ENCODE measurements at regions not wholly inside any gene's neighbourhood (a gene's known extent, or its start where the extent isn't known, plus 50 kb on each side); places are given as distances from the start of the nearest gene placed in this dataset.
A peak's percentile ranks its signal among the peaks of the same experiment; 100 is the strongest.

DNA sequence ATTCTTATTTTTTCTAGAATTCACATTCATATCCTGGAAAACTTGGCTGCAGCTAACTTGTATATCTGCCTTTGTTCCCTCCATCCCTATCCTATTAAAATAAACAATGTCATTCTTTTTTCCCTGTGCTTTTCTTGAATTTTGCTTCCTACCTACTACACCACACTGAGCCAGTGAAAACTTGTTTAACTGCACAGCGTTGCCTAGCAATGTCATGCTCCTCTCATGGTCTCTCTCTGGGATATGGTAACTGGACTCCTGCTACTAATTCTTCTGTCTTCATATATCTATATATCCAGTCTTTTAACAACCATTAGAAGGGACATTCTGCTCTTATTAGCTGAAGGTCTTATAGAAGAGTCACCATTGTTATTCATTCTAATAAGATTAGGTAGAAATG is 434.4 kb downstream of the METTL15 start:
- Mint-ChIP-seq H3K27ac (peak overlapping the region; percentile 27), H3K4me3 (no peak overlapping the region), H3K27me3 (ENCODE audit: low read depth, poor library complexity) (no peaks in the 10 kb centered on the region), H3K36me3 (ENCODE audit: low read depth) (no peaks in the 10 kb centered on the region), H3K9me3 (no peaks in the 10 kb centered on the region), H3K4me1 (peaks cover 15% of the 10 kb centered on the region)
- no peak for DNase-seq
- TF ChIP-seq, protein P1, sequence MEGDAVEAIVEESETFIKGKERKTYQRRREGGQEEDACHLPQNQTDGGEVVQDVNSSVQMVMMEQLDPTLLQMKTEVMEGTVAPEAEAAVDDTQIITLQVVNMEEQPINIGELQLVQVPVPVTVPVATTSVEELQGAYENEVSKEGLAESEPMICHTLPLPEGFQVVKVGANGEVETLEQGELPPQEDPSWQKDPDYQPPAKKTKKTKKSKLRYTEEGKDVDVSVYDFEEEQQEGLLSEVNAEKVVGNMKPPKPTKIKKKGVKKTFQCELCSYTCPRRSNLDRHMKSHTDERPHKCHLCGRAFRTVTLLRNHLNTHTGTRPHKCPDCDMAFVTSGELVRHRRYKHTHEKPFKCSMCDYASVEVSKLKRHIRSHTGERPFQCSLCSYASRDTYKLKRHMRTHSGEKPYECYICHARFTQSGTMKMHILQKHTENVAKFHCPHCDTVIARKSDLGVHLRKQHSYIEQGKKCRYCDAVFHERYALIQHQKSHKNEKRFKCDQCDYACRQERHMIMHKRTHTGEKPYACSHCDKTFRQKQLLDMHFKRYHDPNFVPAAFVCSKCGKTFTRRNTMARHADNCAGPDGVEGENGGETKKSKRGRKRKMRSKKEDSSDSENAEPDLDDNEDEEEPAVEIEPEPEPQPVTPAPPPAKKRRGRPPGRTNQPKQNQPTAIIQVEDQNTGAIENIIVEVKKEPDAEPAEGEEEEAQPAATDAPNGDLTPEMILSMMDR (IDR thresholded peaks at IDR 0.05), result no peak

DNA sequence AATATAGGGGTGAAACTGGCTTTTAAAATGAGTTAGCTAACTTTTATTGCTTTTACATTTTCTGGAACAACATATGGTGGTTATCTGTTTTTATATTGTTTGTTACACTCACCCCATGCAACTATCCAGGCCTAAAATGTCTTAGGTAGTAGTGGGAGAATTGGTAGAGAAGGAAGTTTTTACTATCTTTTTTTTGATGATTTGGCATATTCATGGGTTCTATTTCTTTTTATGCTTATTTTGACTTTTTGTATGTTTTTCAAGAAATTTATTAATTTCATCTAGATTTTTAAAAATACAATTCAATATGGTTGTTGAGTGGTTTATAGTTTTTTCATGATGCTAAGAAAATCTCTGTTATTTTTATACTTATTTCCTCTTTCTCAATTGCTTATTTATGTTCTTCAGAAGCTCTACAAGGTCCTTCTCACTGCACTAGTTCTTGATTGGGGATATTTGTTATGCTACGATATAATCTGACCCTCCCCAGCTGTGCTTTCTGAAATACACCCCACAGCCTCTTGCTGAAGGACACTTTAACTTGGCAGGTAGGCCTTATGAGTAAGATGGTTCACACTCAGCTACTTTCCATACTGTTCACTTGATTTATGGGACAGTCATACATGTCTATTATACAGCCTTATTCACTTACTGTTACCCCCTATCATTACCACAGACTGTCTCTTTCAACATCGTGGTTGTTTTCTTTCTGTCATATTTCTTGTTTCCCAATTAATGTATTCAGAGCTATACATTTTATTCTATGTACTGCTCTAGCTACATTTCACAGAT is 431.2 kb downstream of the METTL15 start:
- Mint-ChIP-seq H3K4me1 (peaks cover 7% of the 10 kb centered on the region), H3K36me3 (ENCODE audit: low read depth) (no peaks in the 10 kb centered on the region), H3K4me3 (no peak overlapping the region), H3K9me3 (no peaks in the 10 kb centered on the region), H3K27ac (no peak overlapping the region), H3K27me3 (ENCODE audit: low read depth, poor library complexity) (peaks cover 5% of the 10 kb centered on the region)
- no peak for DNase-seq
- TF ChIP-seq, protein P1 (IDR thresholded peaks at IDR 0.05), result no peak

DNA sequence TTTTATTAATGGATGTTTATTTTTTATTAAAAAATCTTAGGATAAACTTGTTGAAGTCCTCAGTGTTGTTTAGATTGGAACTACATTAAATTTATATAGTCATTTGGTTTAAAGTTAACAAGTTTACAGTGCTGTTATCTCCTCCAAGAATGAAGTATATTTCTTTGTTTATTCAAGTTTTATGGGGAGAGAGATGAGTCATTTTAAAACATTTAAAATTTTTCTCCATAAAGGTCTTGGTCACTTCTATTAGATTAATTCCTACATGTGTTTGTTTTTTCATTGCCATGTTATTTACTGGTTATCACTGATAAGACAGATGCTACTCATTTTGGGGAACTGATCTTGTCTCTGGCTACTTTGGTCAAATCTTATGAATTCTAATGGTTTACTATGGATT is 429.6 kb downstream of the METTL15 start:
- Mint-ChIP-seq H3K4me3 (no peak overlapping the region), H3K9me3 (no peaks in the 10 kb centered on the region), H3K27ac (no peak overlapping the region), H3K27me3 (ENCODE audit: low read depth, poor library complexity) (peaks cover 5% of the 10 kb centered on the region), H3K4me1 (peaks cover 6% of the 10 kb centered on the region), H3K36me3 (ENCODE audit: low read depth) (no peaks in the 10 kb centered on the region)
- no peak for DNase-seq
- TF ChIP-seq, protein P1 (IDR thresholded peaks at IDR 0.05), result no peak

GRCh38 chr11:28536504-28537267 is 428.5 kb downstream of the METTL15 start:
- DNase-seq, result no peak
- H3K4me3 Mint-ChIP-seq, result no peak overlapping the region
- no peak overlapping the region for H3K27ac Mint-ChIP-seq
- H3K27me3 Mint-ChIP-seq (ENCODE audit: low read depth, poor library complexity), result peaks cover 5% of the 10 kb centered on the region
- TF ChIP-seq, protein P1 (IDR thresholded peaks at IDR 0.05), result no peak
- H3K4me1 Mint-ChIP-seq, result no peaks in the 10 kb centered on the region
- no peaks in the 10 kb centered on the region for H3K9me3 Mint-ChIP-seq
- no peaks in the 10 kb centered on the region for H3K36me3 Mint-ChIP-seq (ENCODE audit: low read depth)

DNA sequence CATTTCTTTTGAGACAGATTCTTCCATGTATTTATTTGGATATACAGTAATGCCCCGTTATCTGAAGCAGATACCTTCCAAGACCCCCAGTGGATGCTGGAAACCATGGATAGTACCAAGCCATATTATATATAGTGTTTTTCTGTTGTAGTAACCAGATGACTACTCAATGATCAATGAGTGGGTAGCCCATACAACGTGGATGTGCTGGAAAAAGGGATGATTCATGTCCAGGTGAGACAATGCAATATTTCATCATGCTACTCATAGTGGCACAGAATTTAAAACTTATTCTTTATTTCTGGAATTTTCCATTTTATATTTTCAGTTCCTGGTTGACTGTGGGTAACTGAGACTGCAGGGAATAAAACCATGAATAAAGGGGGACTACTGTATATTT is 427.5 kb downstream of the METTL15 start:
- no peaks in the 10 kb centered on the region for H3K4me1 Mint-ChIP-seq
- TF ChIP-seq, protein P1 (IDR thresholded peaks at IDR 0.05), result no peak
- no peaks in the 10 kb centered on the region for H3K9me3 Mint-ChIP-seq
- H3K36me3 Mint-ChIP-seq (ENCODE audit: low read depth), result no peaks in the 10 kb centered on the region
- no peak for DNase-seq
- H3K27ac Mint-ChIP-seq, result no peak overlapping the region
- peaks cover 5% of the 10 kb centered on the region for H3K27me3 Mint-ChIP-seq (ENCODE audit: low read depth, poor library complexity)
- H3K4me3 Mint-ChIP-seq, result no peak overlapping the region

Data from nephron progenitor cell (in vitro differentiated cells).